GM19395 (cell line): ENCODE measurements at regions not wholly inside any gene's neighbourhood (a gene's known extent, or its start where the extent isn't known, plus 50 kb on each side); places are given as distances from the start of the nearest gene placed in this dataset.
"Not testable (repeated sequence)": the region's sequence is repeated elsewhere in the genome, so short reads cannot be mapped to it uniquely, and the experiment has no call there.

ENCODE experiments used
- ATAC-seq: cut with Tn5 transposase; IDR thresholded peaks from one replicate; pipeline ENCODE4 v1.9.1; 2021; ENCODE audit warnings: mild to moderate bottlenecking, moderate library complexity; ENCODE audit not compliant: unreplicated experiment

- ATAC-seq: no peak
Measured at GRCh38 chr12:9342614-9343353, 134.6 kb upstream of the PZP start.

DNA sequence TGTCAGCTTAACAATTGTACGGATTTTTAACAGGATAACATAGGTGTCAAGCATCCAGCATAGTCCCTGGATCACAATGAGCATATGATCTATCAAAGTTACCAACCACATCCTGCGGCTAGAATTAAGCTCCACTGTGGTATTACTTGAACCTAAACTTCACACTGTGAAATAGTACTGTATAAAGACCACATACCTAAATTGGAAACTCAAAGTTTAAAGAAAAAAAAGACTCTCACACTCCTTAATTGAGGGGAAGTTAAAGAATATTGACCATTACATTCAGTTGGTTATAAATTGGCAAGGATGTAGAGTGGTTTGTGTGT is 133.0 kb upstream of the PZP start:
- ATAC-seq: no peak

- ATAC-seq: no peak
Measured at GRCh38 chr12:9340422-9341259, 132.4 kb upstream of the PZP start.

DNA sequence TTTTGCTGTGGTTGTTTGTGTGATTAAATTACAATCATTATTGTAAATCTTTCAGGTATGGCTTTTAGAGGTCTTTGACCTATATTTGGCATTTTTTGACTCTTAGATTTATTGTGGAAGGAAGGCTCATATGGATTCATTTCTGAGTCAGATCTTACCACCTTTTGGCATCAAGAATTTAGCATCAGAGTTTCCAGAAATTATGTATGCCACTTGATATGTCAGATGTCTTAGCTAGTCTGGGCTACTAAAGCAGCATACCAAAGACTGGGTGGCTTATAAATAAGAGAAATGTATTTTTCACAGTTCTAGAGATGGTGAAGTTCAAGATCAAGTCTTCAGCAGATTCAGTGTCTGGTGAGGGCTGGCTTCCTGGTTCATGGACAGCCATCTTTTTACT is 129.5 kb upstream of the PZP start:
- no peak for ATAC-seq

DNA sequence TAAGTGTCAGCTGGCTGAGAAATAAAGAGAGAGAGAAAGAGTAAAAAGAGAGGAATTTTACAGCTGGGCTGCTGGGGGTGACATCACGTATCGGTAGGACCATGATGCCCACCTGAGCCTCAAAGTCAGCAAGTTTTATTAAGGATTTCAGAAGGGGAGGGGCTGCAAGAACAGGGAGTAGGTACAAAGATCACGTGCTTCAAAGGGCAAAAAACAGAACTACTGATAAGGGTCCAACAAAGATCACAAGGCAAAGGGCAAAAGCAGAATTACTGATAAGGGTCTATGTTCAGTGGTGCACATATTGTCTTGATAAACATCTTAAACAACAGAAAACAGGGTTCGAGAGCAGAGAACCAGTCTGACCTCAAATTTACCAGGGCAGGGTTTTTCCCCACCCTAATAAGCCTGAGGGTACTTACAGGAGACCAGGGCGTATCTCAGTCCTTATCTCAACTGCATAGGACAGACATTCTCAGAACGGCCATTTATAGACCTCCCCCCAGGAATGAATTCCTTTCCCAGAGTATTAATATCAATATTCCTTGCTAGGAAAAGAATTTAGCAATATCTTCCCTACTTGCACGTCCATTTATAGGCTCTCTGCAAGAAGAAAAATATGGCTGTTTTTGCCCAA is 128.3 kb upstream of the PZP start:
- not testable (repeated sequence) for ATAC-seq

DNA sequence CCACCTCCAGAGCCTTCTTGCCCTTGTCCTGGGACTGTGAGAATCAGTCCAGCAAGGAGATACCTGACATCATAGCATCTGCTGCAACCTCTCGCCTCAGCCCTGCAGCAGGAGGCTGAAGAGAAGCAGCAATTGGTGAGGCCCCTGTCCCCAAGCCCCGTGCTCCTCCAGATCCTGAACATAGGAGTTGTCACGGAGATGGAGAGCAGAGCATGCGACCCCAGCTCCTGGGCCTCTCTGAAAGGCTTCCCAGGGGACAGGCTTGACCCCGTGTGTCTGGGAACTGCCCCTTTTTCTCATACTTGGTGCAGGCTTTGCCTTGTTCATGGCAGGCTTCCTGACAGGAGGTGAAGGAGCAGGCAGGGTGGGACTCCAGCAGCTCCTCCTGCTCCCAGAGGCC is 127.7 kb upstream of the PZP start:
- no peak for ATAC-seq

DNA sequence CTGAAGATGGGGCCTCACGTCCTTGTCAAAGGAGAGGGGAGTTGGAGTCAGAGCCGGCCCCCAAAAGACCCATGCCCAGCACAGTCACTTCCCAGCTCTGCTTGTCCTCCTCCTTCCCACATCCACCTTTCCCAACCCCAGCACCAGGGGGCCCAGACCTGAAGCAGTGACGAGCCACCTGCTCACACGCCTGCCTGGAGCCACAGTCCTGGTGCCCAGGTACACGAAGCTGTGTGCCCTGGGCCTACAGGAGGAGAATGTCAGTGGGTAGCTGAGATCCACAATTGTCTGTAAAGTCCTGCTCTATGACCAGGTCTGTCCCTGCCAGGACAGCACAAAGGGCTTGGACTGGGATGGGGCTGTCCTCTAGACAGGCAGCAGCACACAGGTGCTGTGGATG is 126.8 kb upstream of the PZP start:
- no peak for ATAC-seq

- ATAC-seq: no peak
Measured at GRCh38 chr12:9334041-9334692, 126.0 kb upstream of the PZP start.

GRCh38 chr12:9333161-9333560 is 125.0 kb upstream of the PZP start:
- no peak for ATAC-seq

GRCh38 chr12:9332564-9332963 is 124.4 kb upstream of the PZP start:
- no peak for ATAC-seq

- no peak for ATAC-seq
Measured at GRCh38 chr12:9331218-9331626, 123.0 kb upstream of the PZP start.

DNA sequence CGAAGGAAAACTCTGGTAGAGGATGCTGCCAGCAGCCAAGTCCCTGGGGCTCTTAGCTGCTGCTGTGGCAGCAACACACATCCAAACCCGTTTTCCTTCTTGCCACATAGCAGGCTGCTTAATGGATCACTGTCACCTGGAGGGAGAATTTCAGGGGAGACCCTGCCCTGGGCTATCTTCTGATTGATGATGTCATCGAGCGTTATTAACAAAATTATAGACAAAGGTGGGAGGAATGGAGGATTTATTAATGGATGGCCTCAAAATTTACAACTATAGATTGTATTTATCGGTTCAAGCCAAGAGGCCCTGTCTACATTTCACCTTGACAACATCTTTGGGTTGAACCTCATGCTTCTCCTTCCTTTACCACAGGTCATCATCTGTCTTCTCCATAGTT is 120.8 kb upstream of the PZP start:
- ATAC-seq: no peak

DNA sequence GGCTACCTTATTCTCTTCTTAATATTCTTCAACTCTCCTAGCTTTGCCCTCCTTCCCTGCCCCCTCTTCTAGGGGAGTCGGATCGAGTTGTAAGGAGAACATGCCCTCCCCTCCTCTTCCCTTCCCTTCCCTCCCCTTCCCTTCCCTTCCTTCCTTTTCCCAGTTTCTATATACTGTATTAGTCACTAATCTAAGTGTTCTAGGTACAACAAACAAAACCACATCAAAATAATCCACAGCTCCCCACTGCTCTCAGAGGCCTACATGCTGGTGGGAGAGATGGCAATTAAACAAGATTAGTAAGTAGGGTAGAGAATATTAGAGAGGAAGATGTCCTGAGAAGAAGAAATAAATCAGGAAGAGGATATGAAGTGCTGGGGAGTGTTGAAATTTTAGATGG is 119.9 kb upstream of the PZP start:
- ATAC-seq: no peak

- ATAC-seq: no peak
Measured at GRCh38 chr12:9327320-9327719, 119.1 kb upstream of the PZP start.

- ATAC-seq: not testable (repeated sequence)
Measured at GRCh38 chr12:9326849-9327248, 118.7 kb upstream of the PZP start.

GRCh38 chr12:9326085-9326484 is 117.9 kb upstream of the PZP start:
- no peak for ATAC-seq

GRCh38 chr12:9325471-9325870 is 117.3 kb upstream of the PZP start:
- ATAC-seq: no peak

- ATAC-seq: no peak
Measured at GRCh38 chr12:9324782-9325181, 116.6 kb upstream of the PZP start.

DNA sequence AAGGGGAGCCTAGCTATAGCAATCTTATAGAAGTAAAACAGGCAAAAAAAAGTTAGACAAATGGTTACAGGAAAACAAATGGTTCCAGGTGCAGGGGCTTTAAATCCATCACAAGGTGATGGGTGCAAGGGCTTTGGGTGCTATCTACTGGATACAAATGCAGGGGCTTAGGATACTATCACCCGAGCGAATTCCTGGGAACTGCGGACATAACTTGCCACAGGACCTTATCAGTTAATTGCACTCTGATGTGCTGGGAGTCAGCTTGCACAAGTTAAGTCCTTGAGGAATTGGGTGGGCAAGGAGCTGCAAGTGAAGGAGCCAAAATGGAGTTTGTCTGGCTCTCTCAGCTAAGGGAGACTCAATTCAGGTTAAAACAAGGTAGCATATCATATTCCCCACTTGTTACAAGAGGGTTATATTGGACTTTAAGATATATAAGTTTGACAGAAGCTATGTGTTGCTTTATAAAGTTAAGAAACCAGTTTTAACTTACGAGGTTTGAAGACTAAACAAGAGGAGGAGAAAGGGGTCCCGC is 115.0 kb upstream of the PZP start:
- ATAC-seq: no peak

- no peak for ATAC-seq
Measured at GRCh38 chr12:9319842-9320173, 111.6 kb upstream of the PZP start.

DNA sequence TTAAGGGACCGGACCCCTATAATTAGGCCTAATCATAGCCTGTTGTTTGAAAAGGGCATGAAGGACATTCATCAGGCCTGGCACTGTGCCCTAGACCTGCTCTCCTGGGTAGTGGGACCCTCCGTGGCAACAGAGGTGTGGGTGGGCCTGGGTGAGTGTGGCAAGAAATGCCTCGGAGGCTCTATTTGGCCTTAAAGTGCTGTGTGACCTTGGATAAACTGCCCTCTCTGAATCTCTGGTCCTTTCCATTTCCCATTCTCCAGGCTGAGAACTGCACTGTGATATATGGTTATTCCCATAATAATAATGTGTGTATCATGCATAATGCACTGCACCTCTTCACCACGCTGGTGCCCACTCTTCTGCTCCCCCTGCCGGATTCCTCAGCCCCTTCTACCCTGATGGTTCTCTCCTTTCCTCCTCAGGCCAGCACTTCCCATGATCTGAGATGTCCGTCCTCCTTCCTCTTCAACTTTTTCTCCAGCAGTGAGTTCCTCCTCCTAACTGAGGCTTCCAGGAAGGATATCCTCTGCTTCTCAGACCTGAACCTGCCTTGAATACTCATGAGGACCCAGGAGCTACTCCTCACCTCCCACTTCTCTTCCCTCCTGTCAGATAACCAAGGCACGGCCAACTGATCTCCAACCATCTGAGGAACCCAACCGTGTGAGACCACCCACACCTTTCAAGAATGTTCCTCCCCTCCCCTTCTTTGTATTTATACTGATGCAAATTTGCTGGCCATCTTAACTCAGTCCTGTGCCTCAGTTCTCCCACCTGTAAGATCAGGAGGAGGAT is 111.0 kb upstream of the PZP start:
- ATAC-seq: no peak
